CD4-positive, alpha-beta T cell treated with Interleukin-1 beta for 1 hour (primary cell): ENCODE measurements at regions not wholly inside any gene's neighbourhood (a gene's known extent, or its start where the extent isn't known, plus 50 kb on each side); places are given as distances from the start of the nearest gene placed in this dataset.

Experiments
- DNase-seq, 2 donors: peaks; one replicate each; pipeline ENCODE4 v3.0.0-alpha.2; 2020 to 2022

GRCh38 chr3:72219752-72220151 is 434.8 kb upstream of the PROK2 start:
- no peak for DNase-seq

GRCh38 chr3:72217570-72217969 is 432.6 kb upstream of the PROK2 start:
- no peak for DNase-seq

GRCh38 chr3:72214066-72214951 is 429.4 kb upstream of the PROK2 start:
- no peak for DNase-seq

GRCh38 chr3:72213296-72214065 is 428.5 kb upstream of the PROK2 start:
- DNase-seq = no peak

- DNase-seq = no peak
These were observed 427.4 kb upstream of the PROK2 start for GRCh38 chr3:72212396-72212795.

GRCh38 chr3:72210261-72210660 is 425.3 kb upstream of the PROK2 start:
- DNase-seq = no peak

GRCh38 chr3:72205297-72205826 is 420.4 kb upstream of the PROK2 start:
- DNase-seq = no peak

GRCh38 chr3:72204452-72204851 is 419.5 kb upstream of the PROK2 start:
- DNase-seq = no peak

- no peak for DNase-seq
These were observed 418.8 kb upstream of the PROK2 start for GRCh38 chr3:72203613-72204349.

GRCh38 chr3:72203105-72203504 is 418.2 kb upstream of the PROK2 start:
- no peak for DNase-seq

GRCh38 chr3:72200332-72200731 is 415.4 kb upstream of the PROK2 start:
- no peak for DNase-seq

- no peak for DNase-seq
These were observed 414.6 kb upstream of the PROK2 start for GRCh38 chr3:72199530-72199929.

GRCh38 chr3:72196377-72196929 is 411.5 kb upstream of the PROK2 start:
- DNase-seq = no peak

- DNase-seq = no peak
These were observed 410.9 kb upstream of the PROK2 start for GRCh38 chr3:72195895-72196294.

- no peak for DNase-seq
These were observed 409.5 kb upstream of the PROK2 start for GRCh38 chr3:72194458-72194857.

GRCh38 chr3:72193771-72194430 is 409.0 kb upstream of the PROK2 start:
- no peak for DNase-seq

GRCh38 chr3:72192572-72192971 is 407.6 kb upstream of the PROK2 start:
- DNase-seq = no peak

- DNase-seq = no peak
These were observed 406.4 kb upstream of the PROK2 start for GRCh38 chr3:72191209-72191960.

- DNase-seq = no peak
These were observed 405.1 kb upstream of the PROK2 start for GRCh38 chr3:72190050-72190449.

GRCh38 chr3:72189339-72189738 is 404.4 kb upstream of the PROK2 start:
- DNase-seq = no peak

GRCh38 chr3:72188536-72188935 is 403.6 kb upstream of the PROK2 start:
- DNase-seq = no peak
